ENCODE measurements at regions not wholly inside any gene's neighbourhood (a gene's known extent, or its start where the extent isn't known, plus 50 kb on each side); places are given as distances from the start of the nearest gene placed in this dataset.
A peak's percentile ranks its signal among the peaks of the same experiment; 100 is the strongest.
"Not testable (repeated sequence)": the region's sequence is repeated elsewhere in the genome, so short reads cannot be mapped to it uniquely, and the experiment has no call there.

DNA sequence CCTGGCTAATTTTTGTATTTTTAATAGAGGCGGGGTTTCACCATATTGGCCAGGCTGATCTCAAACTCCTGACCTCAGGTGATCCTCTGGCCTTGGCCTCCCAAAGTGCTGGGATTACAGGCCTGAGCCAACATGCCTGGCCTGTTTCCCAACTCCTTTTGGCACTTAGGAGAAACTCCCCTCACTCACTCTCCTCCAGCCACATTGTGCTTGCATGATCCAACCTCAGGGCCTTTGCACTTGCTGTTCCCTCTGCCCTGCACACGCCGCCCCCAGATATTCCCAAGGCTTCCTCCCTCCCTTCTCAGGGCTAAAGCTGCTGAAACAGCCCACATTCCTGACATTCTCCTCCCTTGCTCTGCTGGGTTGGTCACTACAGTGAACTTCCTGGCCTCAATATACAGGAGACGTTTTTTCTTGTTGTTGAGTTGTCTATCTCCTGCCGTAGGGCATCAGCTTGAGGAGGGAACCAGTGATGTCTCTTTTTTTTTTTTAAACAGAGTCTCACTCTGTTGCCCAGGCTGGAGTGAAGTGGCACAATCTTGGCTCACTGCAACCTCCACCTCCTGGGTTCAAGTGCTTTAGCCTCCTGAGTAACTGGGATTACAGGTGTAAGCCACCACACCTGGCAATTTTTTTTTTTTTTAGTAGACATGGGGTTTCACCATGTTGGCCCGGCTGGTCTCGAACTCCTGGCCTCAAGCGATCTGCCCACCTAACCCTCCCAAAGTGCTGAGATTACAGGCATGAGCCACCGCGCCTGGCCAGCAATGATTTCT lies 61.4 kb upstream of the PTPN1 start:
- peak; percentile 40 for DNase-seq (ENCODE audit: low spot score)

DNA sequence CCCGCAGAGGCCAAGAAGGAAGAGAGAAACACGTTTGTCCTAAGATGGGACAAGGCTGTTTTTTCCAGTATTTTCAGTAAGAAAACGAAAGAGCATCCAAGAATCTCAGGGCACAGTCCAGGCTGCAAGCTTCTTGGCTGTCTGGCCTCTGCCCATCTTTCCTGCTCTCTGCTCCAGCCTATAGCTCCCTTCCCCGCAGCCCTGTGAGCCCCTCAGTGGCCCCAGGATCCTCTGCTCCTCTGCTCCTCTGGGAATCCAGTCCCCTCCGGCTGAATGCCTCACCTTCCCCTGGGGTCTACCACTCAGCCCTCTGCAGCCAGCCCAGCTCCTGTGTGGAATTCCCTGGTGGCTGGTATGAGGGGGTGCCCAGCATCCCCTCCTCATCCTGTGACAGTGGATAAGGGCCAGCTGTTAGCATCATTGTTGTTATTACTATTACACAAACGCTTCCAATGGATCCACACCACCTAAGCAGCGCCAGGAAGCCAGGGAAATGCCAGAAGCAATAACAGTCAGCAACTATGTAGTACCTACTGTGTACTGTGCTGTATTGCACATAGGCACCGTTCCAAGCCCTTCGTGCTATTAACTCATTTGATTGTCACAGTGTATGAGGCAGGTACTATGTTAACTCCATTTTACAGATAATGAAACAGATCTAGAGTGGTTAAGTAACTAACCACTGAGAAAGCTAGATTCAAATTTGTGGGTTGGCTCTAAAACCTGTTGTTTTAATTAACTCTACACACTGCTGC lies 60.3 kb upstream of the PTPN1 start:
- no peak for DNase-seq (ENCODE audit: low spot score)

DNA sequence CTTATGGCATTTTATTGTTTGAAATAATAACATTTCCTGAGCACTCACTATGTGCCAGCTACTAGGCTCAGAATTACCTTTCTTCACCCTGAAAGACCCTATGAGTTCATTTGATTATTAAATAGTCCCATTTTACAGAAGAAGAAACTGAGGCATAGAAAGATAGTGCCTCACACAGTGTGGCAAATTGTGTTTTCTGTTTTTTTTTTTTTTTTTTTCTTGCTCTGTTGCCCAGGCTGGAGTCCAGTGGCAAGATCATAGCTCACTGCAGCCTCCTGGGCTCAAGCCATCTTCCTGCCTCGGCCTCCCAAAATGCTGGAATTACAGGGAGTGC lies 59.7 kb upstream of the PTPN1 start:
- no peak for DNase-seq (ENCODE audit: low spot score)

DNA sequence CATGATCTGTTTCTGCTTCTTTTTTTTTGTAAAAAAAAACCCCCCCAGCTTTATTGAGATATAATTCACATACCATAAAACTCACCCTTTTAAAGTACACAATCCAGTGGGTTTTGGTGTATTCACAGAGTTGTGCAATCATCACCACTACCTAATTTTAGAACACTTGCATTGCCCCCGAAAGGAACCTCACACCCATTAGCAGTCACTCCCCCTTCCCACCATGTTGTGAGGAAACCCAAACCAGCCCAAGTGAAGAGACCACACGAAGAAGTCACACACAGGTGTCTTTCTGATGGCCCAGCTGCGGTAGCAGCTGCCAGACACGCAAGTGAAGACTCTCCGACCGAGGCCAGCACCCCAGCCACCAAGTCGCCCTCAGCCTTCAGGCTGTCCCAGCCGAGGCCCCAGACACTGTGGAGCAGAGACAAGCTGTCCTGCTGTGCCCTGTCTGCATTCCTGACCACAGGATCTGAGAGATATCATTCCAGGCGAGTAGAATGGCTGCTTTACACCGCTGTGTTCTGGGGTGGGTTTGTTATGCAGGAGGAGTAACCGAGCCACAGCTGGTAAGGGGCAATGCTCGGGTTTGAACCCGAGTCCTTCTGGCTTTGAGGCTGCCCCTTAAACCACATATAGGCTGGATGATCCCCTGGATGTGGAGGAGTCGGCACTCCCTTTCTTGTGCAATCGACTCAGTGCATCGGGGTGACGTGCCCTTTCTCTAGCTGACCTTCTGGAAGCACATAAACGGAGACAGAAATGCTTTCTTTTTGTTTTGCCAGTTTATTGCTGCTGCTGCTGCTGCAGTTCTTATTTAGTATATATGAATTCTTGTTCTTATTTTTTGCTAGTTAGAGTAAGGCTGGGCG lies 59.1 kb upstream of the PTPN1 start:
- no peak for DNase-seq (ENCODE audit: low spot score)

DNA sequence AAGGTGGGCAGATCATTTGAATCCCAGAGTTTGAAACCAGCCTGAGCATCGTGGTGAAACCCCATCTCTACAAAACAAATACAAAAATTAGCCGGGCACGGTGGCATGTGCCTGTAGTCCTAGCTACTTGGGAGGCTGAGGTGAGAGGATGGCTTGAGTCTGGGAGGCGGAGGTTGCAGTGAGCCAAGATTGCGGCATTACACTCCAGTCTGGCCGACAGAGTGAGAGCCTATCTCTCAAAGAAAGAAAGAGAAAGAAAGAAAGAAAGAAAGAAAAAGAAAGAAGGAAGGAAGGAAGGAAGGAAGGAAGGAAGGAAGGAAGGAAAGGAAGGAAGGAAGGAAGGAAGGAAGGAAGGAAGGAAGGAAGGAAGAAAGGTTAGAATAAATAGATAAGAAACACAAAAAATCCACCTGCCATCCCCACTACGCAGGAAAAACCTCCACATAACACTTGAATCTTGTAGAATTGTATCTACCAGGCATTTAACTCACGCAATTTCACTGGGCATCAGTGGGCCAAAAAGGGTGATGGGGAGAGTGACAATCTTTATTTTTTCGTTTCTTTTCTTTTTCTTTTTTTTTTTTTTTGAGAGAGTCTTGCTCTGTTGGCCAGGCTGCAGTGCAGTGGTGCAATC lies 58.3 kb upstream of the PTPN1 start:
- DNase-seq (ENCODE audit: low spot score), result not testable (repeated sequence)

DNA sequence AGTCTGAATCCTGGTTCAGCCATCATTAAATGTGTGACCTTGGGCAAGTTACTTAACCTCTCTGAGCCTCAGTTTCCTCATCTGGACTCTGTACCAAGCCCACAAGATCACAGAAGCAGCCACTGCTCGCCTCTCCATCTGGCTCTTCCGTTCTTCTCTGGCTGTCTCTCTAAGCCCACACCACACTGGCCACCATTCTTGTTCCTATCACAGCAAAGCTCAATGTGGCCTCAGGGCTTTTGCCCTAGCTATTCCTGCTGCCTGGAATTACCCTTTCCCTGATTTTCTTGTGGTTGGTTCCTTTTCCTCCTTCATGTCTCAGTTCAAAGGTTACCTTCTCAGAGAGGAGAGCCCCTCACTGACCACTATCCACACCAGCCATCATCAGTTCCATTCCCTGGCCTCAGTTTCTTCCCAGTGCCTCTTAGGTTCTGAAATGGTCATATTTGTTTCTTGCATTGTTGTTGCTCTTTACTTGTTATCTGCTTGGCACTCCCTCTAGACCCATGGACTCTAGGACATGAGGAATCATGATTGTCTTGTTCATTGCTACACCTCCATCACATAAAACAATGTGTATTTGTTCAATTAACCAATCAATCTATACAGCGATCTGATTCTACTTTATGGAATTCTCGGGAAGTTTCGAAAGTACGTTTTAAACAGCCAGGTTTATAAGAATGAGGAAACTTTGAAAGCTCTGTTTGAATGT lies 56.5 kb upstream of the PTPN1 start:
- DNase-seq (ENCODE audit: low spot score), result no peak

DNA sequence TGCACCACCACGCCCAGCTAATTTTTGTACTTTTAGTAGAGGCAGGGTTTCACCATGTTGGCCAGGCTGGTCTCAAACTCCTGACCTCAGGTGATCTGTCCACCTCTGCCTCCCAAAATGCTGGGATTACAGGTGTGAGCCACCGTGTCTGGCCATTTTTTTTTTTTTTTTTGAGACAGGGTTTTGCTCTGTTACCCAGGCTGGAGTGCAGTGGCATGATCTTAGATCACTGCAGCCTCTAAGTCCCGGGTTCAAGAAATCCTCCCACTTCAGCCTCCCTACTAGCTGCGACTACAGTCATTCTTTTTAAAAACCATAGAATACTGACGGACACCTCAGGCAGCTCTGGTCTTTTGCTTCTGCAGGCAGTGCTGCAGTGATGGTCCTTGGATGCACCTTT lies 54.9 kb upstream of the PTPN1 start:
- not testable (repeated sequence) for DNase-seq (ENCODE audit: low spot score)

DNA sequence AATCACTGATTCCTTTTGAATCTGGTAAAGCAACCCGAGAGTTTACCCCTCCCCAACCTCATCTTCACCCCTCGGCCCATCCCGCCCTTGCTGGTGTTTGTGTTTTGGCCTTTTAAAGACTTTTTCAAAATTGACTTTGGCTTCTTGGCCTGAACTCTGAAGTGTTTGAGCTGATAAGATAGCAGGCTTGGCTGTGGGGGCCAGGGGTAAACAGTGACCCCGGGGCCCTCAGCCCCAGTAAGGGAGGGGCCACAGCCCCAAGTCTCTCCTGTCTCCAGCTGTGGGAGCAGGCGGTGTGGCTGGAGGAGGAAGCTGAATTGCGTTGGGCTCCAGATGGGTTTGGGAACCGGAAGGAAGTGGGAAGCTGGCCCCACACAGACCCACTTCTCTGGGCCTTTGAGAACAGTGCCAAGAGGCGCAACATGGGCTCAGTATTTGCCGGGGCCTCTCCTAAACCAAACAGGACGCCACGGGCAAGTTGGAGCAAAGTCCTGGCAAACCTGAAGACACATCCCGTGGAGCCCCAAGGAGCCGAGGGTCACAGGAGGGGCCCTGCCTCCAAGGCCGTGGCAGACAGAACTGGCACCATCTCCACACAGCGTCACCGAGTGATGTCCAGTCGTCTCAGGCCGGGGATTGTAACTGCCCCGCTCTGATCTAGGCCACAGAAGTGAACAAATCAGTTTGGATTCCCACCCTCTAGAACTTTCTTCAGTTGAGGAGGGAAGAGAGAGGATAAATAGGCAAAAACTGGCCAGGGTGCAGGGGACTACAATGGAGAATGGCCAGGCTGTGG lies 54.3 kb upstream of the PTPN1 start:
- no peak for DNase-seq (ENCODE audit: low spot score)

DNA sequence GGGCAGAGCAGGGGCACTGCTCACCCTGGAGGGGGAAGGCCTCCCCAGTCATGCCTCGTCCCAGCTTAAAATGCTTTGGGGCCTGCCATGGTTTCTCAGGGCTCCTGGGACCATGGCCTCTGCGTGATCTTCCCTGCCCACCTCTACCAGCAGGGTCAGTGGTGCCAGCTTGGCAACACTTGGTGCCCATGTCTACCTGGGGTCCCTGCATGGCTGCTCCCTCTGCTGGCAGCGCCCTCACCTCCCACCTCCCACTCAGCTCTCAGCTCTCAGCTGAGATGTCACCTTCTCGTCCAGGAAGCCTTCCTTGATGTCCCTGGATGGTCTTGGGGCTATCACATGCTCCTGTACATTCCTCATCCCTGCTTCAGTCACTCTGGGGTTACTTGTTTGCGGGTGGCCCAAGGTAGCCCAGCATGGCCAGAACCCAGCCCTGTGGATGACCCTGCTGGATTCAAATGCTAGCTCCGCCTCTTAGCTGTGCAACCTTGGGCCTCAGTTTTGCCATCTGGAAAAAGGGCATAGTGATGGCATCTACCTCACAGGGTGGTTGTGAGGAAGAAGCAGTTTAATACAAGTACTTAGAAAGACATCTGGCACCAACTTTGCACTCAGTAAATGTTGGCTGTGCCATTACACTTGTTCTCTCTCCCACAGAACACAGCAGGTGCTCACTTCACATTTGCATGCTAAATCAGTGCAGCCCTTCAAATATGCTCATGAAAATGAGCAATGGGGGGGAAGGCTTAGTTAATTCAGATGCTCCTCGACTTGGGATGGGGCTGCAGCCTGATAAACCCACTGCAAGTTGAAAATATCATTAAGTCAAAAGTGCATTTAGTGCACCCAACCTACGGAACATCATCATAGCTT lies 53.5 kb upstream of the PTPN1 start:
- no peak for DNase-seq (ENCODE audit: low spot score)

DNA sequence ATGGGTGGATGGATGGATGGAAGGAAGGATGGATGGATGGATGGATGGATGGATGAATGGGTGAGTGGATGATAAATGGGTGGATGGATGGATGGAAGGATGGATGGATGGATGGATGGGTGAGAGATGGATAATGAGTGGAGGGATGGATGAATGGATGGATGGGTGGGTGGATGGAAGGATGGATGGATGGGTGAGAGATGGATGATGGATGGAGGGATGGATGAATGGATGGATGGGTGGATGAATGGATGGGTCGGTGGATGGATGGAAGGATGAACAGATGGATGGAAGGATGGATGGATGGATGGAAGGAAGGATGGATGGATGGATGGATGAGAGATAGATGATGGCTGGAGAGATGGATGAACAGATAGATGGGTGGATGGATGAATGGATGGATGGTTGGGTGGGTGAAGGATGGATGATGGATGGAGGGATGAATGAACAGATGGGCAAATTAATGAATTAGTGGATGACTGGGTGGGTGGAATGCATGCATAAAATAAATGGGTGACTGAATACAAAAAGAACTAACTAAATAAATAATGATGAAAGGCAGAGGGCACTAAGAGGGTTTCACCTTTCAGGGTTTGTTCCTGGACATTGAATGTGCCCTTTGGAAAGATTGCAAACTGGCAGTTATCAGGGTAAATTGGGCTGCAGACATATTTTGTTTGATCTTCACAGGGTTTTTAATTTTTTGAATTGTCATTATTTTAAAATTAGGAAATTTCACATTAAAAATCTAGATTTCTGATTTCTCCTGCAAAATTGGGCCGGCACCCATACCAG lies 50.9 kb upstream of the PTPN1 start:
- DNase-seq (ENCODE audit: low spot score), result no peak

DNA sequence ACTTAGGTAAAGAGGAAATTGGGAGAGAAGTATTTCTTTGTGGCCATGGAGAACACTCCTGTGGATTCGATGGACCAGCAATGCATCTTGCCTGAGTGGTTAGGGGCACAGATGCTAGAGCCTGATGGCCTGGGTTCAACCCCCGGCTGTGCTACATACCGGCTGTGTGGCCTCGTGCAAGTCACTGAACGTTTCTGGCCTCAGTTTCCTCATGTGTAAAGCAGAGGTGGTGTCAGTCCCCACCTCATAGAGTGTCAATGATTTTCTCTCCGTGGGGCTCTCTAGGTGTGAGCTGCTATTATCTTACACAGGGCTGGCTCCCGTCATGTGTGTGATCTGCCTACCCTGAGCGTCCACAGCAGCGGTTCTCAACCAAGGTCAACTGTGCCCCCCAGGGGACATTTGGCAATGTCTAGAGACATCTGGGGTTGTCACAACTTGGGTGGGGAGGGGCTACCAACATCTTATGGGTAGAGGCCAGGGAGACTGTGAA lies 50.0 kb upstream of the PTPN1 start:
- DNase-seq (ENCODE audit: low spot score), result no peak
